ENCODE measurements at regions not wholly inside any gene's neighbourhood (a gene's known extent, or its start where the extent isn't known, plus 50 kb on each side); places are given as distances from the start of the nearest gene placed in this dataset.

- TF ChIP-seq POLR2A (IDR thresholded peaks at IDR 0.05) (no peak), CTCF (IDR thresholded peaks at IDR 0.05) (no peak)
Measured at GRCh38 chr5:124132843-124133242, 613.6 kb downstream of the ZNF608 start.
